ENCODE measurements at regions not wholly inside any gene's neighbourhood (a gene's known extent, or its start where the extent isn't known, plus 50 kb on each side); places are given as distances from the start of the nearest gene placed in this dataset.
"Not testable (repeated sequence)": the region's sequence is repeated elsewhere in the genome, so short reads cannot be mapped to it uniquely, and the experiment has no call there.

- DNase-seq (ENCODE audit: low read depth): not testable (repeated sequence)
Observed at GRCh38 chr19:23984911-23985310, 70.2 kb downstream of the ZNF726 start.

GRCh38 chr19:23986623-23987022 lies 71.9 kb downstream of the ZNF726 start:
- DNase-seq (ENCODE audit: low read depth): no peak

GRCh38 chr19:23991170-23991569 lies 76.5 kb downstream of the ZNF726 start:
- no peak for DNase-seq (ENCODE audit: low read depth)

DNA sequence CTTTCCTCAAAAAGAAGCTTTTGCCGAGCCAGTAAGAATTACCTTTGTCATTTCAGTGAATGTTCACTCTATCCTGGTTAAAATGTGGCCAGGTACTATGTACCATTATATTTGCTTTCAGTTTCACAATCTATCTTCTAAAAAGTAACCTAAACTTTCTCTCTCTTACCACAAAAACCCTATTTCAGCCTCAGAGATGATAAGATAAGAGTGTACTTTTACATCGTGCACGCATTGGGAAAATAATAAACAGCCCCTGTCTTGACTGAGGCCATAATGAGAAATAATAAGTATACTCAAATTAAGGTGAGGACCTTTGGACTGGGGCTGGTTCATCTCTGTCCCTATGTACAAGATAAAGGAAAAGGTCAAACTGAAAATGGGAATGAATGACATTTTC lies 77.7 kb downstream of the ZNF726 start:
- DNase-seq (ENCODE audit: low read depth): no peak

- DNase-seq (ENCODE audit: low read depth): no peak
Observed at GRCh38 chr19:23993440-23993839, 78.8 kb downstream of the ZNF726 start.

DNA sequence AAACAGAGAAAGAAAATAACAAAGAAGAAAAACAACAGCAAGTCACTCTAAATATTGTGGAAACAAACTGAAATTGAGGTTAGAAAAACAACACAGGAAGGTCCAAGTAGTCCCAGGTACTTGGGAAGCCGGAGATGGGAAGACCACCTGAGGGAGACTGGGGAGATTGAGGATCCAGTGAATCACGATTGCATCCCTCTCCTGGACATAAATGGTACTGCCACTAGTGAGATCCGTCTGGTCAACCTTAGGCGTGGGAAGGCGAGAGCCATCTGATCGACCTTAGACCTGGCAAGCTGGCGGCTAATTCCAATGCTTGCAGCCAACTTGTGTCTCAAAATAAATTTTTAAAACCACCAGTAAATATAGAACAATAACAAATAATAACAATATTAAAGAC lies 81.9 kb downstream of the ZNF726 start:
- DNase-seq (ENCODE audit: low read depth): no peak

- no peak for DNase-seq (ENCODE audit: low read depth)
Observed at GRCh38 chr19:23998568-23998967, 83.9 kb downstream of the ZNF726 start.

- no peak for DNase-seq (ENCODE audit: low read depth)
Observed at GRCh38 chr19:23999821-24000610, 85.3 kb downstream of the ZNF726 start.

DNA sequence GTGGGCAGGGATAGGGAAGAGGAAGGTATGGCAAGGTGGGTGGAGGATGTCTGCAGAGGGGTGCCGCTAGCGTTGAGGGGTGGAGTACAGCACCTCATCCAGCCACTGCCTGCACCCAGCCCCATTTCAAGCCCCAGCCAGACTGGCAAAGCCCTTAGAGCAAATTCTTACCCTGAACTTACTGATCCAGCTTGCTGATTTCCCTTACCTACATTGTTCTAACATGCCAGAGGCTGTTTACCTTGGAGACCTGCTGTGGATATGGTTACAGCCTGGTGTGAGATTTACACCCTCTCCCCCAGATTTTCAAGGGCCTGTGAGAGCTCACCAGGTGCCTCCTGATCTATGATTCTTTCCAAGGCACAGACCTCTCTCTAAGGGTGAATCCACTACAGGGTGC lies 86.0 kb downstream of the ZNF726 start:
- no peak for DNase-seq (ENCODE audit: low read depth)

GRCh38 chr19:24002256-24002945 lies 84.6 kb upstream of the ZNF254 start:
- DNase-seq (ENCODE audit: low read depth): no peak

DNA sequence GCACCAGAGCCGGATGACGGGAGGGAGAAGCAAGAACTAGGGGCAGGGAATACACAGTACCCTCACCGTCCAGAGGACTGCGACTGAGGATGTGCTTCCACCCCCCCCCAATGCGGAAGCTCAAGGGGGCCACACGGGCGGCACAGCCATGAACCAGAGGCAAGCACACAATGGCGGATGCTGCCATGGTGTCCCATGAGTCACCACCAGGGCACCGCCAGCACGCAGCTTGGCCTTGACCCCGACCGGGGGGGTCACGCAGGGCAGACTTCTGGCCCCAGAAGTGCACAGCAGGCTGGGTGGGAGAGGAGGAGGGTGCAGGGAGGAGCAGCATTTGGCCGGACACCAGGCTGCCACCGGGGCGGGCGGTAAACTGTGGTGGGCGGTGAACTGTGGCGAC lies 83.5 kb upstream of the ZNF254 start:
- DNase-seq (ENCODE audit: low read depth): no peak

DNA sequence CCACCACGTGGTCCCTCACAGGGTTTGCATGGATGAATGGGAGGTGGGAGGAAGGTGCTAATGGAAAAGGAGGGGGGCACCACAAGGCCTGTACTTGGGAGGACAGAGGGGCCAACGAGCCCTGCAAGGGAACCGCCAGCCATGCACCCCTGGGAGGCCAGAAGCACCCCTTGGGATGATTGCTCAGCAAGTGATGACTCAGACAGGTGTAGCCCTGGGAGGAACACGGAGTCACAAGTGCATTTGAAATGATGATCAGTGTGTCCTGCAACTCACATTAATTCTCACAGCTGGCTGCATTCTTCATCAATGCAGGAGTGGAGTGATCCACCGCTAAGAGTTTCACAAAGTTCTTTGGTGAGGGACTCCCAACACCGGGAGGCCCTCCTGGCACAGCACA lies 82.8 kb upstream of the ZNF254 start:
- DNase-seq (ENCODE audit: low read depth): no peak

DNA sequence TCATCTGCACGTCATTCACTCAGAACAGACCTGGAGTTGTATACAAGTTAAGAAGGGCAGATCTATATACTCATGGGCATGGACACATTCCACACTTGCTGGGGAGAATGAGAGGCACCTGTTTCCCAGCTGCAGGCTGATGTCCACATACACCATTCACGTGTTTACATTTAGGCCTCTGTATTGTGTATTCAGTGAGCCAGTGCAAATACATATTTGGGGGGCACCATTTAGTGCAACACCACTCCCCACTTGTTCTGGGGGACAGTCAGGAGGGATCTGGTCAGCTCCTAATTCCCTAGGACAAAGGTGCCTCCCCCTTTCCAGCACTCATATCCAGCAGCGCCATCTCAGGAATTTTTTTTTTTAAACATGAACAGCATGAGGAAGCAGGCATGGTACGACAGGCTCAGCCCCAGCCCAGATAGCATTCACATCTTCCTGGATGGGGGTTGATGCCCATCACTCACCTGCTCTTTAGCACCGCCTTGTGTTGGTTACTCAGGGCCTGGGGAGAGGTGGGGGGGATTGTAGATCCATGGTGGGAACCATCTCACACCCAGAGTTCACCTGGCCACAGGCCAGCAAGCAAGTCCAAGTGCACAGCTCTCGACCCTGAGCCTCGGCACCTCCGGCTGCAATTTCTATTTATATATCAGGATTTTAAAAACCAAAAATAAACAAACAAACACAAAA lies 56.9 kb upstream of the ZNF254 start:
- DNase-seq (ENCODE audit: low read depth): no peak

DNA sequence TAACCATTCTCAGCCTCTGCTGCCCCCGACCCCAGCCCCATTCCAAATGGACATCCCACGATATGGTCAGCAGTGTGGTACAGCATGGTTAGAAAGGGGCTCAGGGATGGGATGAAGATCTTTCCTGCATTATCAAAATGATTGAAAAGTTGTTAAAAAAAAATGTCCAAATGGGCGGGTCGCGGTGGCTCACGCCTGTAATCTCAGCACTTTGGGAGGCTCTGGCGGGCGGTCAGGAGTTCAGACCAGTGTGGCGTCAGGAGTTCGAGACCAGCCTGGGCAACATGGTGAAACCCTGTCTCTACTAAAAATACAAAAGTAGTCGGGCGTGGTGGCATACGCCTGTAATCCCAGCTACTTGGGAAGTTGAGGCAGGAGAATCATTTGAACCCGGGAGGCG lies 54.3 kb upstream of the ZNF254 start:
- DNase-seq (ENCODE audit: low read depth): no peak

GRCh38 chr19:24033301-24033962 lies 53.6 kb upstream of the ZNF254 start:
- DNase-seq (ENCODE audit: low read depth): peak; percentile 71

DNA sequence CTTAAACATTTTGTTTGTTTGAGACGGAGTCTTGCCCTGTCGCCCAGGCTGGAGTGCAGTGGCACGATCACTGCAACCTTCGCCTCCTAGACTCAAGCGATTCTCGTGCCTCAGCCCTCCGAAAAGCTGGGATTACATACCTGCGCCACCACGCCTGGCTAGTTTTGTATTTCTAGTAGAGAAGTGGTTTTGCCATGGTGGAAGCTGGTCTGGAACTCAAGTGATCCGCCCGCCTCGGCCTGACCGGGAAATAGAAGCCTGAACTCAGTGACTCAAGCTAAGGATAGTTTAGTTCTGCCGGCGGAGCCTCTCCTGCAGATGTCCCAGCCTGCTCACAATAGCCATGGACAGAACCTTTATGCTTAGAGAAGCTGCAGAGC lies 53.0 kb upstream of the ZNF254 start:
- DNase-seq (ENCODE audit: low read depth): peak; percentile 23

DNA sequence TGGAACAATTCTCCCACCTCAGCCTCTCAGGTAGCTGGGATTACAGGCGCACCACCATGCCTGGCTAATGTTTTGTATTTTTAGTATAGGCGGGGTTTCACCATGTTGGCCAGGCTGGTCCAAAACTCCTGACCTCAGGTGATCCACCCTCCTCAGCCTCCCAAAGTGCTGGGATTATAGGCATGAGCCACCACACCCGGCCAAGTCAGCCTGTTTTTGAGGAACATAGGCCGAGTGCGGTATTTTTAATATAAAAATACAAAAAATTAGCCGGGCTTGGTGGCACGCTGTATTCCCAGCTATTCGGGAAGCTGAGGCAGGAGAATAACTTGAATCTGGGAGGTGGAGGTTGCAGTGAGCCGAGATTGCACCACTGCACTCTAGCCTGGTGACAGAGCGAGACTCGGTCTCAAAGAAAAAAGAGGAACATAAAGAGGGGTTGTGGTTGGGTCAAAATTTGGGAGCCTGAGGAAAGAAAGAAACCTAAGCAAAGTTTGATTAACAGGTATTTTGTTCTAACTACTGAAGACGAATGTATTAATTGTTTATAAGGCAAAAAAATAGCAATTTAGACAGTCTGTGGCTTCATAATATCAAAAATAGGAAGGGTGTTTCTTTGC lies 51.6 kb upstream of the ZNF254 start:
- DNase-seq (ENCODE audit: low read depth): not testable (repeated sequence)
